AG10803 (cell line): ENCODE measurements at regions not wholly inside any gene's neighbourhood (a gene's known extent, or its start where the extent isn't known, plus 50 kb on each side); places are given as distances from the start of the nearest gene placed in this dataset.
"Not testable (repeated sequence)": the region's sequence is repeated elsewhere in the genome, so short reads cannot be mapped to it uniquely, and the experiment has no call there.

Experiments
- DNase-seq: peaks from one replicate; pipeline ENCODE4 v3.0.0; 2010; ENCODE audit warnings: low read depth
- H3K4me3 ChIP-seq: 2 replicates; pipeline ENCODE4 v1.5.1; 2011; ENCODE audit warnings: mild to moderate bottlenecking, low read length, control low read depth
- CTCF ChIP-seq: conservative IDR thresholded peaks from 2 replicates; pipeline ENCODE4 v1.5.1; 2011; ENCODE audit warnings: mild to moderate bottlenecking, low read length, control low read depth, inconsistent platforms

- TF ChIP-seq CTCF: no peak
- DNase-seq: no peak
- H3K4me3 ChIP-seq: no peak overlapping the region
Observed at GRCh38 chr4:42284030-42284429, 113.3 kb upstream of the SHISA3 start.

DNA sequence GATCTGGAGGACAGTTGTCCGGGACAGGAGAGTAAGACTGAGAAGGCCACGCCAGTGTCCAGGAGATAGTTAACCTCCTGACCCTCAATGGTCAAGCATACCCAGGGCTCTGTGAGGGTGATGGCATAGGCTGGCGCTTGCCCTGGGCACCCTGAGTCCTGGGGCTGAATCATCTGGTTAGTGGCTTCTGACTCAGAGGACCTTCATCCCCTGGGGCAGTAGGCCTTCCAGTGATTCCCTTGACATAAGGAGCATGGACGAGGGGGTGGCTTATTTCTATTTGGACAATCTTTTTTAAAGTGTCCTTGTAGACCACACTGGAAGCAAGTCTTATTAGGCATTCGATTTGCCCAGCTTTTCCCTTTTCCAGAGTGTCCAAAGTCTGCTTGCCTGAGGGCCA, 108.4 kb upstream of the SHISA3 start:
- H3K4me3 ChIP-seq, DNase-seq: not testable (repeated sequence)

GRCh38 chr4:42292192-42292591, 105.1 kb upstream of the SHISA3 start:
- H3K4me3 ChIP-seq, DNase-seq: not testable (repeated sequence)

GRCh38 chr4:42293967-42294813, 103.1 kb upstream of the SHISA3 start:
- H3K4me3 ChIP-seq: no peak overlapping the region
- no peak for DNase-seq
- no peak for TF ChIP-seq CTCF

DNA sequence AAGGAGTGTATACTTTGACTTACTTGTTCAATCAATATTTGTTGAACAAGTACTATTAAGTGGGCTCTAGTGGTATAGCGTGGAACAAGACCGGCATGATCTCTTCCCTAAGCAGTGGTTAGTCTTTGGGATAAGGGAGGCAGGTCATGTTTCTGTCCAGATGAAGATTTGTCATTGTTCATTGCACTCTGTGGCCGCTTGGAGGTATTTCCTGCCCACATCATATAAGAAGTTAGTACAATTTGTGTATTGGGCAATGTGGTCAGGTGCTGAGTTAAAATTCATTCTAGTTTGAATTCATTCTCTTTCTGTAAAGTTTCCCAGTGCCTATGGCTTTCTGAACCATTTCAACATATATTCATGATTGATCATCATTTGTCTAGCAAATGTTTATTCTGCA, 101.1 kb upstream of the SHISA3 start:
- no peak for DNase-seq
- no peak for TF ChIP-seq CTCF
- H3K4me3 ChIP-seq: no peak overlapping the region

DNA sequence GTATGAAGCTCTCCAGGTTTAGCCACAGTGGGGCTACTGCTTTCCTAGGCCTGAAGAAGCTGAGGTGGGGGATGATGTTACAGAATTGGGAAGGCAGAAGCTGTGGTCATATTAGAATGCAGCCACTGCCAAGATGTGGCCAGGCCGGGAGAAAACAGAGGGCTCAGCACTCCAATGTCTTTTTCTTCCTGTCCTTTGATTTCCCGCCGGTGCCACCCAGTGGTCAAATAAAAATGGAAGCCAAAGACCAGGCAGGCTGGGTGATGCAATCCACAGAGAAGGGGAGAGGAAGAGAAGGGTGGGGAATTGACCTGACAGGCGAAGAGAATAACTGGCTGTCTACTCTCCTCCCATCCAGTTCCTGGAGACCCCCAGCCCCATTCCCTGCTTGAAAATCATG, 94.9 kb upstream of the SHISA3 start:
- no peak for DNase-seq
- TF ChIP-seq CTCF: 0 out of 2 replicates have a peak, but pooled peaks have one; percentile 9
- no peak overlapping the region for H3K4me3 ChIP-seq

DNA sequence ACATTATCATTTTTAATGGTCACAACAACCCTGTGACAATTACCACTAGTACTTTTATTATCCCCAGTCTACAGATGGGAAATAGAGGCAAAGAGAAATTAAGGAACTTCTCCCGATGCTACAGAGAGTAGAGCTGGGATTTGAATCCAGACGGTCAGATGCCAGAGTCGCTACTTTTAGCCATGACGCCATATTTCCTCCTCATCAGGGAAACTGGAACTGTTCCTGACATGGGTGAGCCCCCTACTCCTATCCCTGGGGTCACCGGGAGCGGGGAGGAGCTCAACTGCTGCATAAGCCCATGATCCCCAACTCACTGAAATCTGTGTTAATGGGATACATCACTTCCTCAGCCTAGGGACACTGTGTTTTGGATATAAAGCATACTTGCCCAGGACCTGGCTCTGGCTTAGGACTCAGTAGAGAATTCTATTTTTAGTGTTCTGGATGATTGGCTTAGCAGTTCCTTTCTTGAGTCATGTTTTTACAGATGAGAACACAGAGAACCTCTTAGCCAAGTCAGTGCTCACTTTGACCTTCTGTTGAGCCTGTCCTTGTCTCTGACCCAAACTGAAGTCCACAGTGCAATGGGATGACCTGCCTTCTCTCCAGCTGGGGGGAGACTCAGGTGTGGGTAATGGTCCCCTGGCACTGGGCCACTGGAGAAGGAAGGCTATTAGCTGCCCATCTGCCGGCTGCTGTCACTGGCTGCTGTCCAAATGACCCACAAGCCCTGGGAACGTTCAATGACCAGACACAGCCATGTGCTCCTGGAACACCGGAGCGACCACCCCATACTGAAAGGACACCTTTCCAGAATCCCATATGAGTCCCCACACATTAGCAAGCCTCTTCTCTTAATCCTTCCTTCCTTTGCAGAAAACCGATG, 90.8 kb upstream of the SHISA3 start:
- H3K4me3 ChIP-seq: no peak overlapping the region
- DNase-seq: no peak
- TF ChIP-seq CTCF: no peak

GRCh38 chr4:42308247-42308646, 89.0 kb upstream of the SHISA3 start:
- no peak overlapping the region for H3K4me3 ChIP-seq
- no peak for TF ChIP-seq CTCF
- DNase-seq: no peak
